Fibroblast of lung (primary cell): ENCODE measurements at regions not wholly inside any gene's neighbourhood (a gene's known extent, or its start where the extent isn't known, plus 50 kb on each side); places are given as distances from the start of the nearest gene placed in this dataset.

Source experiments
- DNase-seq, 2 donors: peaks; one replicate each; pipeline versions ENCODE4 v3.0.0 to v3.0.0-alpha.2; 2010; ENCODE audit warnings: low read depth in 2 of 2
- H2AFZ ChIP-seq: 2 replicates; pipeline ENCODE4 v1.5.1; 2012; ENCODE audit warnings: low read length, control low read depth, inconsistent platforms
- H3K27ac ChIP-seq: 2 replicates; pipeline ENCODE4 v1.5.1; 2011; ENCODE audit warnings: low read length, control low read depth; ENCODE audit not compliant: insufficient read depth
- H3K27me3 ChIP-seq: 2 replicates; pipeline ENCODE4 v1.5.1; 2011; ENCODE audit warnings: mild to moderate bottlenecking, low read length; ENCODE audit not compliant: control insufficient read depth, insufficient read depth
- H3K36me3 ChIP-seq: 2 replicates; pipeline ENCODE4 v1.5.1; 2011; ENCODE audit warnings: low read length; ENCODE audit not compliant: control insufficient read depth, insufficient read depth
- H3K4me1 ChIP-seq: 2 replicates; pipeline ENCODE4 v1.5.1; 2011; ENCODE audit warnings: low read length; ENCODE audit not compliant: control insufficient read depth, insufficient read depth; ENCODE audit errors: extremely low read depth
- H3K4me2 ChIP-seq: 2 replicates; pipeline ENCODE4 v1.5.1; 2011; ENCODE audit warnings: low read length, control low read depth; ENCODE audit not compliant: insufficient read depth; ENCODE audit errors: extremely low read depth
- H3K4me3 ChIP-seq, 4 experiments: fragments of 200-600 bp in 1 of 4; sonication (generic) in 1 of 4; replicated peaks in 1 of 4; 2 replicates each; pipeline ENCODE4 v1.5.1; 2011 to 2016; ENCODE audit warnings: low read length in 4 of 4, low read depth in 3 of 4, mild to moderate bottlenecking in 3 of 4, control low read depth in 2 of 4, inconsistent platforms in 1 of 4, mixed read lengths in 1 of 4; ENCODE audit not compliant: insufficient read depth in 1 of 4; ENCODE audit errors: control extremely low read depth in 1 of 4
- H3K79me2 ChIP-seq: 2 replicates; pipeline ENCODE4 v1.5.1; 2012; ENCODE audit warnings: mild to moderate bottlenecking, low read length, inconsistent platforms; ENCODE audit not compliant: control insufficient read depth, insufficient read depth
- H3K9ac ChIP-seq: 2 replicates; pipeline ENCODE4 v1.5.1; 2011; ENCODE audit warnings: mild to moderate bottlenecking, low read length, control low read depth; ENCODE audit not compliant: insufficient read depth
- H3K9me3 ChIP-seq: 2 replicates; pipeline ENCODE4 v1.5.1; 2012; ENCODE audit warnings: low read depth, low read length; ENCODE audit not compliant: control insufficient read depth, insufficient read depth
- H4K20me1 ChIP-seq: 2 replicates; pipeline ENCODE4 v1.5.1; 2011; ENCODE audit warnings: low read length; ENCODE audit not compliant: control insufficient read depth, insufficient read depth; ENCODE audit errors: extremely low read depth
- EZH2 ChIP-seq: IDR thresholded peaks from 2 replicates; pipeline ENCODE4 v1.5.1; 2012; ENCODE audit warnings: low read length, control low read depth, mild to moderate bottlenecking; ENCODE audit errors: missing control alignments
- TF ChIP-seq, protein P1 (sequence below), 2 donors: IDR thresholded peaks in 1 of 2; conservative IDR thresholded peaks in 1 of 2; 1 replicate in 1 of 2; 2 replicates in 1 of 2; pipeline ENCODE4 v1.5.1; 2011 to 2012; ENCODE audit warnings: low read length in 2 of 2, control low read depth in 1 of 2, inconsistent platforms in 1 of 2, low read depth in 1 of 2, mild to moderate bottlenecking in 1 of 2

DNA sequence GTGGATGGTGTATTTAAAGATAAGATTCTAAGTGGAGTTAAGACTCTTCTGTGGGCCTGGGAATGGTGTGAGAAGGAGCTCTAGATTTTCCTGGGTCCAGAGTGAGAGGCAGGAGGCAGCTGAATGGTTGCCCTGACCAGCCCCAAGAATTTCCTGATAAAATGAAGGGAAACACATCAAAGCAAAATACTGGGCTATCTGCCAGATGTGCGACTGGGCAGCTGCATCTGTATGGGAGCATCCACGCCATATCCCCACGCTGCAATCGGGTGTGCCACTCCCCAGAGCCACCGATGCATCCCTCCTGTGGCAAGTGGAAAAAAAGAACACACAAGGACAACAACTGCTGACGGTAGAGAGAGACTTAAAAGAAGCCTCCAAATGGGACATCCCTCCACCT, 84.3 kb upstream of the COX10 start:
- no peaks in the 10 kb centered on the region for H3K36me3 ChIP-seq
- H3K27me3 ChIP-seq: no peaks in the 10 kb centered on the region
- no peaks in the 10 kb centered on the region for H4K20me1 ChIP-seq
- H3K4me1 ChIP-seq: no peaks in the 10 kb centered on the region
- no peak overlapping the region for H3K9ac ChIP-seq
- no peaks in the 10 kb centered on the region for H3K9me3 ChIP-seq
- TF ChIP-seq, protein P1, sequence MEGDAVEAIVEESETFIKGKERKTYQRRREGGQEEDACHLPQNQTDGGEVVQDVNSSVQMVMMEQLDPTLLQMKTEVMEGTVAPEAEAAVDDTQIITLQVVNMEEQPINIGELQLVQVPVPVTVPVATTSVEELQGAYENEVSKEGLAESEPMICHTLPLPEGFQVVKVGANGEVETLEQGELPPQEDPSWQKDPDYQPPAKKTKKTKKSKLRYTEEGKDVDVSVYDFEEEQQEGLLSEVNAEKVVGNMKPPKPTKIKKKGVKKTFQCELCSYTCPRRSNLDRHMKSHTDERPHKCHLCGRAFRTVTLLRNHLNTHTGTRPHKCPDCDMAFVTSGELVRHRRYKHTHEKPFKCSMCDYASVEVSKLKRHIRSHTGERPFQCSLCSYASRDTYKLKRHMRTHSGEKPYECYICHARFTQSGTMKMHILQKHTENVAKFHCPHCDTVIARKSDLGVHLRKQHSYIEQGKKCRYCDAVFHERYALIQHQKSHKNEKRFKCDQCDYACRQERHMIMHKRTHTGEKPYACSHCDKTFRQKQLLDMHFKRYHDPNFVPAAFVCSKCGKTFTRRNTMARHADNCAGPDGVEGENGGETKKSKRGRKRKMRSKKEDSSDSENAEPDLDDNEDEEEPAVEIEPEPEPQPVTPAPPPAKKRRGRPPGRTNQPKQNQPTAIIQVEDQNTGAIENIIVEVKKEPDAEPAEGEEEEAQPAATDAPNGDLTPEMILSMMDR (conservative IDR thresholded peaks at IDR 0.05 in 1 of 2, IDR thresholded peaks at IDR 0.05 in 1 of 2; ENCODE audit: low read depth in 1 of 2, low read length in 2 of 2): no peak
- no peak for TF ChIP-seq EZH2
- no peak overlapping the region for H3K4me3 ChIP-seq
- no peak overlapping the region for H3K4me2 ChIP-seq
- no peak for DNase-seq
- no peak overlapping the region for H2AFZ ChIP-seq
- H3K79me2 ChIP-seq: no peaks in the 10 kb centered on the region
- H3K27ac ChIP-seq: no peak overlapping the region

DNA sequence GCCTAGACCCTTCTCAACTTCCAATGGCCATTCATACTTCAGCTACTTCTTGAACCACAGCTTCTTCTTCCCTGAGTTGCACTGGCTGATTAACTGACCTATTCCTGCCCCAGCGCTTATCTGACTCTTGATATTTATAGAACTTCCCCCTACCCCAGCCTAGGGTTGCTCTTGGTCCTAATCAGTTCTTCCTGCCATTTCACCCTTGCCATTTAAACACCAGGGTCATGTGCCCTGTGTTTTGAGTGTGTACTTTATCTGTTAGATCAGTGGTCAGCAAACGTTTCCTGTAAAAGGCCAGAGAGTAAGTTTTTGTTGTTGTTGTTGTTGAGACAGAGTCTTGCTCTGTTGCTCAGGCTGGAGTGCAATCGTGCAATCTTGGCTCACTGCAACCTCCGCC, 82.4 kb upstream of the COX10 start:
- TF ChIP-seq, protein P1 (conservative IDR thresholded peaks at IDR 0.05 in 1 of 2, IDR thresholded peaks at IDR 0.05 in 1 of 2; ENCODE audit: low read depth in 1 of 2, low read length in 2 of 2): no peak
- no peak for TF ChIP-seq EZH2
- H3K4me2 ChIP-seq: no peak overlapping the region

DNA sequence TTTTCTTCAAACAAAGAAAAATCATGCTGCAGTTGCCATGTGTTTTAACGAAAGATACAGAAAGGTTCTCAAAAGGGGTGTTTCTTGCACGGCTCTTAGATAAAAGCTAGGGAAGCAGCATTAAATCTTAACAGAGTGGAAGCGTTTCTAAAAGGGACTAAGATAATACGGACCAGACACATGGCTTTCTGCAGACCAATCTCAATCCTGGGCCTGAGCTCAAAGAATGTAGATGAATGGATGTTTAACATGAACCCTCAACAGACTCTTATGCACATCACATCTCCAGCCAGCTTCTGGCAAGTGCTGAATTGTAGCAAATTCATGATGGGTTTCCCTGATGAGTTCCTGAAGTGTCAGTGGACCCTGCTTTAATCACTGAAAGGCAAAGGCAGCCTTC, 80.2 kb upstream of the COX10 start:
- Histone ChIP-seq H3K79me2 (no peaks in the 10 kb centered on the region), H3K9me3 (no peaks in the 10 kb centered on the region), H3K4me2 (no peak overlapping the region), H3K27me3 (no peaks in the 10 kb centered on the region), H3K9ac (no peak overlapping the region), H4K20me1 (no peaks in the 10 kb centered on the region), H3K4me1 (no peaks in the 10 kb centered on the region), H2AFZ (no peak overlapping the region), H3K36me3 (no peaks in the 10 kb centered on the region), H3K27ac (no peak overlapping the region), H3K4me3 (no peak overlapping the region)
- no peak for DNase-seq
- TF ChIP-seq, protein P1 (conservative IDR thresholded peaks at IDR 0.05 in 1 of 2, IDR thresholded peaks at IDR 0.05 in 1 of 2; ENCODE audit: low read depth in 1 of 2, low read length in 2 of 2): no peak
- TF ChIP-seq EZH2: no peak

More for the DNA sequence above, 82.4 kb upstream of the COX10 start:
- H3K27me3 ChIP-seq: no peaks in the 10 kb centered on the region
- H3K9me3 ChIP-seq: no peaks in the 10 kb centered on the region
- no peaks in the 10 kb centered on the region for H4K20me1 ChIP-seq
- no peaks in the 10 kb centered on the region for H3K36me3 ChIP-seq
- H3K4me3 ChIP-seq: no peak overlapping the region
- no peaks in the 10 kb centered on the region for H3K4me1 ChIP-seq
- H3K27ac ChIP-seq: no peak overlapping the region
- no peaks in the 10 kb centered on the region for H3K79me2 ChIP-seq
- no peak overlapping the region for H3K9ac ChIP-seq
- no peak overlapping the region for H2AFZ ChIP-seq
- no peak for DNase-seq
